ENCODE measurements at regions not wholly inside any gene's neighbourhood (a gene's known extent, or its start where the extent isn't known, plus 50 kb on each side); places are given as distances from the start of the nearest gene placed in this dataset.

- no peak for DNase-seq (ENCODE audit: low read depth)
Measured at GRCh38 chr11:43575913-43576310, 104.6 kb upstream of the HSD17B12 start.

- no peak for DNase-seq (ENCODE audit: low read depth)
Measured at GRCh38 chr11:43576320-43576802, 104.2 kb upstream of the HSD17B12 start.

GRCh38 chr11:43576803-43577521 is 103.6 kb upstream of the HSD17B12 start:
- DNase-seq (ENCODE audit: low read depth), result peak; percentile 30

GRCh38 chr11:43577566-43578264 is 102.8 kb upstream of the HSD17B12 start:
- DNase-seq (ENCODE audit: low read depth), result no peak

- DNase-seq (ENCODE audit: low read depth), result no peak
Measured at GRCh38 chr11:43578346-43579170, 102.0 kb upstream of the HSD17B12 start.

- no peak for DNase-seq (ENCODE audit: low read depth)
Measured at GRCh38 chr11:43579171-43579918, 101.2 kb upstream of the HSD17B12 start.

GRCh38 chr11:43579919-43580276 is 100.6 kb upstream of the HSD17B12 start:
- no peak for DNase-seq (ENCODE audit: low read depth)

- DNase-seq (ENCODE audit: low read depth), result no peak
Measured at GRCh38 chr11:43580735-43581369, 99.7 kb upstream of the HSD17B12 start.

GRCh38 chr11:43581370-43582023 is 99.0 kb upstream of the HSD17B12 start:
- DNase-seq (ENCODE audit: low read depth), result no peak

- no peak for DNase-seq (ENCODE audit: low read depth)
Measured at GRCh38 chr11:43582024-43582862, 98.3 kb upstream of the HSD17B12 start.

- DNase-seq (ENCODE audit: low read depth), result no peak
Measured at GRCh38 chr11:43582863-43583462, 97.6 kb upstream of the HSD17B12 start.

- DNase-seq (ENCODE audit: low read depth), result no peak
Measured at GRCh38 chr11:43583548-43583947, 97.0 kb upstream of the HSD17B12 start.

- DNase-seq (ENCODE audit: low read depth), result no peak
Measured at GRCh38 chr11:43585877-43586608, 94.5 kb upstream of the HSD17B12 start.

- no peak for DNase-seq (ENCODE audit: low read depth)
Measured at GRCh38 chr11:43589601-43590250, 90.8 kb upstream of the HSD17B12 start.

- DNase-seq (ENCODE audit: low read depth), result no peak
Measured at GRCh38 chr11:43601511-43601910, 79.0 kb upstream of the HSD17B12 start.

- no peak for DNase-seq (ENCODE audit: low read depth)
Measured at GRCh38 chr11:43602670-43603069, 77.9 kb upstream of the HSD17B12 start.

GRCh38 chr11:43614214-43614613 is 66.3 kb upstream of the HSD17B12 start:
- no peak for DNase-seq (ENCODE audit: low read depth)

- no peak for DNase-seq (ENCODE audit: low read depth)
Measured at GRCh38 chr11:43619863-43620505, 60.6 kb upstream of the HSD17B12 start.
